Tibial artery (tissue), 4 donors: ENCODE measurements at regions not wholly inside any gene's neighbourhood (a gene's known extent, or its start where the extent isn't known, plus 50 kb on each side); places are given as distances from the start of the nearest gene placed in this dataset.

Experiments
- DNase-seq, 2 donors: peaks; one replicate each; pipeline ENCODE4 v3.0.0-alpha.2; 2019
- H3K27ac ChIP-seq, 2 donors: fragments of 200-600 bp; sonication (generic) in 1 of 2; 1 replicate in 1 of 2; 2 replicates in 1 of 2; pipeline ENCODE4 v1.5.1; 2018 to 2019; ENCODE audit warnings: mild to moderate bottlenecking in 1 of 2
- H3K27me3 ChIP-seq, 2 donors: fragments of 200-600 bp; sonication (generic) in 1 of 2; one replicate each; pipeline versions ENCODE4 v1.5.1 to v1.6.0; 2016 to 2019
- H3K36me3 ChIP-seq, 3 donors: fragments of 200-600 bp; sonication (generic) in 2 of 3; one replicate each; pipeline ENCODE4 v1.5.1; 2016 to 2019; ENCODE audit warnings: mild to moderate bottlenecking in 2 of 3
- H3K4me1 ChIP-seq, 4 donors: fragments of 200-600 bp; sonication (generic) in 2 of 4; 1 replicate in 3 of 4; 2 replicates in 1 of 4; pipeline ENCODE4 v1.5.1; 2016 to 2019
- H3K4me3 ChIP-seq, 2 donors: fragments of 200-600 bp; sonication (generic) in 1 of 2; 1 replicate in 1 of 2; 2 replicates in 1 of 2; pipeline ENCODE4 v1.5.1; 2018 to 2019; ENCODE audit warnings: mild to moderate bottlenecking in 2 of 2
- H3K9me3 ChIP-seq, 3 donors: fragments of 200-600 bp; sonication (generic) in 1 of 3; one replicate each; pipeline ENCODE4 v1.5.1; 2016 to 2019
- CTCF ChIP-seq, 2 experiments: fragments of 200-600 bp in 1 of 2; fragments of 450-650 bp in 1 of 2; IDR thresholded peaks; one replicate each; pipeline ENCODE4 v1.5.1; 2017 to 2019; ENCODE audit warnings: antibody characterized with exemption in 2 of 2, mild to moderate bottlenecking in 1 of 2, moderate library complexity in 1 of 2
- intact Hi-C: fragments of 100-400 bp; cut with DNase I; formaldehyde crosslinking; loops from one replicate; pipeline ENCODE4 v1.15.0; 2023; ENCODE audit warnings: low total_unique reads

GRCh38 chr3:181174676-181175233 is 185.2 kb upstream of the DNAJC19 start:
- Histone ChIP-seq H3K27me3 (no peaks in the 10 kb centered on the region), H3K4me3 (no peak overlapping the region), H3K36me3 (no peaks in the 10 kb centered on the region), H3K4me1 (no peaks in the 10 kb centered on the region), H3K9me3 (no peaks in the 10 kb centered on the region), H3K27ac (no peak overlapping the region)
- intact Hi-C loops, result no loop called here
- no peak for TF ChIP-seq CTCF (IDR thresholded peaks at IDR 0.05)
- DNase-seq, result no peak

GRCh38 chr3:181174022-181174421 is 184.5 kb upstream of the DNAJC19 start:
- intact Hi-C loops, result no loop called here
- Histone ChIP-seq H3K27me3 (no peaks in the 10 kb centered on the region), H3K4me3 (no peak overlapping the region), H3K27ac (no peak overlapping the region), H3K36me3 (no peaks in the 10 kb centered on the region), H3K4me1 (no peaks in the 10 kb centered on the region), H3K9me3 (no peaks in the 10 kb centered on the region)
- no peak for TF ChIP-seq CTCF (IDR thresholded peaks at IDR 0.05)
- no peak for DNase-seq

GRCh38 chr3:181173227-181173626 is 183.7 kb upstream of the DNAJC19 start:
- intact Hi-C loops, result no loop called here
- no peak for TF ChIP-seq CTCF (IDR thresholded peaks at IDR 0.05)
- no peak overlapping the region for H3K27ac ChIP-seq

GRCh38 chr3:181134873-181135272 is 145.3 kb upstream of the DNAJC19 start:
- H3K4me1 ChIP-seq, result no peaks in the 10 kb centered on the region

More at GRCh38 chr3:181173227-181173626, 183.7 kb upstream of the DNAJC19 start:
- H3K4me1 ChIP-seq, result no peaks in the 10 kb centered on the region
- no peak for DNase-seq
- no peak overlapping the region for H3K4me3 ChIP-seq
- H3K27me3 ChIP-seq, result no peaks in the 10 kb centered on the region
- no peaks in the 10 kb centered on the region for H3K9me3 ChIP-seq
- no peaks in the 10 kb centered on the region for H3K36me3 ChIP-seq

GRCh38 chr3:181133832-181134231 is 144.3 kb upstream of the DNAJC19 start:
- no peaks in the 10 kb centered on the region for H3K36me3 ChIP-seq
- TF ChIP-seq CTCF (IDR thresholded peaks at IDR 0.05), result no peak
- H3K4me3 ChIP-seq, result no peak overlapping the region
- H3K4me1 ChIP-seq, result no peaks in the 10 kb centered on the region
- intact Hi-C loops, result no loop called here
- no peaks in the 10 kb centered on the region for H3K9me3 ChIP-seq
- H3K27me3 ChIP-seq, result no peaks in the 10 kb centered on the region
- no peak for DNase-seq
- no peak overlapping the region for H3K27ac ChIP-seq

More at GRCh38 chr3:181134873-181135272, 145.3 kb upstream of the DNAJC19 start:
- Histone ChIP-seq H3K27ac (no peak overlapping the region), H3K36me3 (no peaks in the 10 kb centered on the region), H3K27me3 (no peaks in the 10 kb centered on the region), H3K4me3 (no peak overlapping the region), H3K9me3 (no peaks in the 10 kb centered on the region)
- DNase-seq, result no peak
- intact Hi-C loops, result no loop called here
- no peak for TF ChIP-seq CTCF (IDR thresholded peaks at IDR 0.05)

- Histone ChIP-seq H3K4me3 (no peak overlapping the region), H3K9me3 (peaks cover 0 to 2% (median 0%) of the 10 kb centered on the region in 3 donors), H3K27me3 (no peaks in the 10 kb centered on the region), H3K27ac (no peak overlapping the region), H3K4me1 (no peaks in the 10 kb centered on the region), H3K36me3 (no peaks in the 10 kb centered on the region)
- intact Hi-C loops, result no loop called here
- DNase-seq, result no peak
- no peak for TF ChIP-seq CTCF (IDR thresholded peaks at IDR 0.05)
These were observed 116.1 kb upstream of the DNAJC19 start for GRCh38 chr3:181105646-181106045.
